ENCODE measurements at regions not wholly inside any gene's neighbourhood (a gene's known extent, or its start where the extent isn't known, plus 50 kb on each side); places are given as distances from the start of the nearest gene placed in this dataset.

DNA sequence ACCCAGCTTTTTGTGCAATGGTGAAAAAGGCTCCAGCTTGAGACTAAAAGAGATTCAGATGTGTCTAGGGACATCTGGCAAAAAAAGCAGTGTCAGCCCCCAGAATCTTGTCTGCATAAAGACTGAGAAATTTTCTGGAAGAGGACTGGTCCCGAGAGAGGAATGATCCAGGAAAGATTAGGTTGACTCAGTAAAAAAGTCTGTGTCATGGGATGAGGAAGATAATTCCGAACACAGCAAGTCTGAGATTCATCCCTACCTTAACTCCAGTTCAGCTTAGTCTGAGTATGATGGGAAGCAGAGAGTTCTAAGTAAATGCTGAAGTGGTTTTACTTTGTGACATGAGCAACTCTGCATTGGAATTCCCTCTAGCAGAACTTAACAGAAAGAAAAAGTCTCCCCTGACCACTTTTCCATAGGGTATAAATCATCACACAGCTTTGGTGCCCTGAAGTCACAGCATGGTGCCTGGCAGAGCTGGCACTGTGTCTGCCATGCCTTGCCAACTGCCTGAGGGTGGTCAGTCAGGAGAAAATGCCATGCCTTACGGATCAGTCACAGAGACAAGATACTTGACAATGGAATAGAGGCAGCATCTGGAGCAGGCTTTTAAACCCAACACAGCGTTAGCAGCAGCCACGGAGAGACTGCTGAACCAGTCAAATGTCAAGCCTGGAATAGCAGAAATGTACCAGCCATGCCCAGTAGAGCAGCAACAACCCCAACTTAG lies 153.4 kb downstream of the ZC3H11B start:
- DNase-seq (ENCODE audit: extremely low read depth, low read depth): no peak
- TF ChIP-seq, protein P1, sequence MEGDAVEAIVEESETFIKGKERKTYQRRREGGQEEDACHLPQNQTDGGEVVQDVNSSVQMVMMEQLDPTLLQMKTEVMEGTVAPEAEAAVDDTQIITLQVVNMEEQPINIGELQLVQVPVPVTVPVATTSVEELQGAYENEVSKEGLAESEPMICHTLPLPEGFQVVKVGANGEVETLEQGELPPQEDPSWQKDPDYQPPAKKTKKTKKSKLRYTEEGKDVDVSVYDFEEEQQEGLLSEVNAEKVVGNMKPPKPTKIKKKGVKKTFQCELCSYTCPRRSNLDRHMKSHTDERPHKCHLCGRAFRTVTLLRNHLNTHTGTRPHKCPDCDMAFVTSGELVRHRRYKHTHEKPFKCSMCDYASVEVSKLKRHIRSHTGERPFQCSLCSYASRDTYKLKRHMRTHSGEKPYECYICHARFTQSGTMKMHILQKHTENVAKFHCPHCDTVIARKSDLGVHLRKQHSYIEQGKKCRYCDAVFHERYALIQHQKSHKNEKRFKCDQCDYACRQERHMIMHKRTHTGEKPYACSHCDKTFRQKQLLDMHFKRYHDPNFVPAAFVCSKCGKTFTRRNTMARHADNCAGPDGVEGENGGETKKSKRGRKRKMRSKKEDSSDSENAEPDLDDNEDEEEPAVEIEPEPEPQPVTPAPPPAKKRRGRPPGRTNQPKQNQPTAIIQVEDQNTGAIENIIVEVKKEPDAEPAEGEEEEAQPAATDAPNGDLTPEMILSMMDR (IDR thresholded peaks at IDR 0.05; ENCODE audit: low read depth, low read length): no peak

DNA sequence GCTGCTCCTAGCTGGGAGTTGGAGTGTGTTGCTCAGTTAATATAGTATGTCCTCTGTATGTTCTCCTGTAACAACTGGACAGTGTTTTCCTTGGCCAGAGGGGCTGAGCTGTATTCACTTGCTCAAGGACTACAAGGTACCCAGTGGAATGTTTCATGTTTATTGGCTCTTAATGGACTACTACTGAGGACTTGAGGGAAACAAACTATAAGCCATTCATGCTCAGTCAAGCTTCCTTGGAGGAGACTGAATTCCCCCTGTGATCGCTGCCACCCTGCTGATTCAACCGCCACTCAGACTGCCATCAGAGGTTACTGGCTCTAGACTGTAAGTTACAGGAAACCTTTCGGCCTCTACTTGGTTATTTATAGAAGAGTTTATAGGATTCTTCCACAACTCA lies 166.6 kb downstream of the ZC3H11B start:
- TF ChIP-seq, protein P1 (IDR thresholded peaks at IDR 0.05; ENCODE audit: low read depth, low read length): no peak
- no peak for DNase-seq (ENCODE audit: extremely low read depth, low read depth)

DNA sequence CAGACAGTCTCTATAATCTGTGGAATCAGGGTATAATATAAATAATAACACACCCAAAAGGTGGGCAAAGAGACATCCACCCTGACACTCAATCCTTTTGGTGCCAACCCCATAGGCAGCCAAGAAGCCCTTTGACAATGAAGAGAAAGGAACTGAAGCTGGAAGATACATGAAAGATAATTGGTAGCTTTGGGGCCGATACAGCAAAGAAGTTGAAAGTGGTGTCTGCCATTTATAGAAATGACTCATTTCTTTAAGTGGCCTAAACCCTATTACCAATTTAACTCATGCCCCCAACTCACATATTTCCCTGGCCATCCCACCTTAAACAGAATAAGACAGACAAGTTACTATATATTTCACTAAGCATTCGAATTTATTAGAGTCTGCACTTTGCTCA lies 167.0 kb downstream of the ZC3H11B start:
- TF ChIP-seq, protein P1 (IDR thresholded peaks at IDR 0.05; ENCODE audit: low read depth, low read length): no peak
- DNase-seq (ENCODE audit: extremely low read depth, low read depth): no peak

GRCh38 chr1:219444474-219444873 lies 168.4 kb downstream of the ZC3H11B start:
- DNase-seq (ENCODE audit: extremely low read depth, low read depth): no peak
- TF ChIP-seq, protein P1 (IDR thresholded peaks at IDR 0.05; ENCODE audit: low read depth, low read length): no peak

- TF ChIP-seq, protein P1 (IDR thresholded peaks at IDR 0.05; ENCODE audit: low read depth, low read length): no peak
- DNase-seq (ENCODE audit: extremely low read depth, low read depth): no peak
These were observed 169.1 kb downstream of the ZC3H11B start for GRCh38 chr1:219443763-219444162.

DNA sequence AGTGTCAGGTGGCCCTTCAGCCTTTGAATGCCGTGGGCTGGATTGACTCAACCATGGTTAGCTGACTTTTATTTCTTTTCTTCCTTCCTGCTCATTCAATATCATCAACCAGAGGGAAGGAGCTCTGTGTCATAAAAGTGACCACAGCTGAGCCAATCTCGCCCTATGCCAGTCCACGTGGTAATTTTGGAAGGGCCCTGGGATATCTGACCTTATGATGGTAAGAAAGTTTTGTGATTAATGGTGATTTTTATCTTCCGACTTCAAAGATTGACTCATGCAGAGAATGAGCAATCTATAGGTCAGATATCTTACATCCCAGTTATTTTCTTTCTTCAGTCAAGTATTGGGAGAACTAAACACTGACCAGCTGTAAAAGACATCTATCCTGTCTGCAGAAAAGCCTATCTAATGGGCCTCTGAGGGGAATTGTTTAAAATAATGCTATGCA lies 170.3 kb downstream of the ZC3H11B start:
- no peak for DNase-seq (ENCODE audit: extremely low read depth, low read depth)
- TF ChIP-seq, protein P1 (IDR thresholded peaks at IDR 0.05; ENCODE audit: low read depth, low read length): no peak

- TF ChIP-seq, protein P1 (IDR thresholded peaks at IDR 0.05; ENCODE audit: low read depth, low read length): no peak
- DNase-seq (ENCODE audit: extremely low read depth, low read depth): no peak
These were observed 171.0 kb downstream of the ZC3H11B start for GRCh38 chr1:219441884-219442283.

Data from AG09319 (cell line).